GM11168 (cell line): ENCODE measurements at regions not wholly inside any gene's neighbourhood (a gene's known extent, or its start where the extent isn't known, plus 50 kb on each side); places are given as distances from the start of the nearest gene placed in this dataset.
"Not testable (repeated sequence)": the region's sequence is repeated elsewhere in the genome, so short reads cannot be mapped to it uniquely, and the experiment has no call there.

Source experiments
- in situ Hi-C: fragments of 300-500 bp; cut with MboI; formaldehyde crosslinking; loops from one replicate; pipeline ENCODE4 v1.12.0; 2022; ENCODE audit warnings: low sequenced_read_pairs; ENCODE audit not compliant: unreplicated experiment

DNA sequence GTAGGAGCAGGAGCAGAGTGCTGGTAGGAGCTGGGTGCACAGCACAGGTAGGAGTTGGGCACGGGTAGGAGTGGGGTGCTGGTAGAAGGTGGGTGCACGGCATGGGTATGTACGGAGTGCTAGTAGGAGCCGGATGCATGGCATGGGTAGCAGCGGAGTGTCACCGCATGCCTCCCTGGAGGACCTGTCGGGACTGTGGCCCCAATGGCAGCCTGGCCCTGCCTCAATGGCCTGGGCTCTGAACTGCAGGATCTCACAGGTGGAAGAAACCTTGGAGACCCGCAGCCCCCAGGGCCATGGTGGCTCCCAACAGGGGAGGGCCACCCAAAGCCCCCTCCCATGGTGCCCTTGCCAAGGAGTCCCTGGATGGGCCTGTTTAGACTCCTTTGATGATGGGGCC lies 1146.0 kb downstream of the UQCRFS1 start:
- in situ Hi-C loops = no loop called here

DNA sequence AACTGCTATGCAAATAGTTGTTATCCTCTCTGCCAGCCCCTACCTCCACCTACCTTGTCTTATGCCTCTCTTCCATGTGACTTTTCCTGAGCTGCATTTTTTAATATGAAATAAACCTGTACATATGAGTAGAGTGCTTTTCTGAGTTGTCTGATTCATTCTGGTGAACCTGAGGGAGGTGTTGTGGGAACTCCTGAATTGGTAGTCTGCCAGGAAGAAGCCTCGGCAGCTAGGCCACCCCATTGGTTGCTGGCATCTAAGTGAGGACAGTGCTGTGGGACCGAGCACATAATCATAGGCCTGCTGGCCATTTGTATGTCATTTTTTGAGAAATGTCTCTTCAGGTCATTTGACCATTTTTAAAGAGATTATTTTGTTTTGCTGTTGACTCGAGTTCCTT lies 1146.8 kb downstream of the UQCRFS1 start:
- in situ Hi-C loops = no loop called here

GRCh38 chr19:28065026-28065425 lies 1147.9 kb downstream of the UQCRFS1 start:
- in situ Hi-C loops = no loop called here

DNA sequence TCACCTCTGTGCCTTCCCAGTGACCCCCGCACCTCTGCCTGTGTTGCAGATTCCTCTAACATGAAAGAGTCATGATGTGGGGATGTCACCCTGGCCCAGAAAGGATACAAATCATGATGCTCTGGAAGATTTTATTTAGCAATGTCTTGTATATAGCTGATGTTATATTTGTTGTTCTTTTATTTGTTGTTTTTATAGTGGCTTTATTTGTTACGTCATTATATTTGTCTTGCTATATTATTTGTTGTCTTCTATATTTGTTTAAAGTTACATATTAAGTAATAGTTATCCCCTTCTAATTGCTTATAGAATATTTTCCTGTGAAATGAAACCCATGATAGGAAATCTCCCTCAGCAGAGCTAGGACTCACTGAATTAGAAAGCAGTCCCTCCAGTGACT lies 1149.2 kb downstream of the UQCRFS1 start:
- in situ Hi-C loops = no loop called here

DNA sequence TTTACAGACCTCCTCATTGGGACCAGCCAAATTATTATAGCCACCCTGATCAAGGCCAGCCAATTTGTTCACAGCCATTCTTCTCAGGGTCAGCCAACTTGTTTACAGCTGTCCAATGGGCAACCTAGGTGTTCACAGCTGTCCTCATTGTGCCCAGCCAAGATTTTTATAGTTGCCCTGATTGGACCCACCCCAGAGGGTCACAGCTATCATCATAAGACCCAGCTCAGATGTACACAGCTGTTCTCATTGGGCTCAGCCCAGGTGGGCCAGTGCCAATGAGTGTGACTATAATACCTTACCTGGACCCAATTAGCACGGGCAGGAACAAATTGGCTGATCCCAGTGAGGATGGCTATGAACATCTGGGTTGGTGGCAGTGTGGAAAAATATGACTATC lies 1151.8 kb downstream of the UQCRFS1 start:
- in situ Hi-C loops = no loop called here

DNA sequence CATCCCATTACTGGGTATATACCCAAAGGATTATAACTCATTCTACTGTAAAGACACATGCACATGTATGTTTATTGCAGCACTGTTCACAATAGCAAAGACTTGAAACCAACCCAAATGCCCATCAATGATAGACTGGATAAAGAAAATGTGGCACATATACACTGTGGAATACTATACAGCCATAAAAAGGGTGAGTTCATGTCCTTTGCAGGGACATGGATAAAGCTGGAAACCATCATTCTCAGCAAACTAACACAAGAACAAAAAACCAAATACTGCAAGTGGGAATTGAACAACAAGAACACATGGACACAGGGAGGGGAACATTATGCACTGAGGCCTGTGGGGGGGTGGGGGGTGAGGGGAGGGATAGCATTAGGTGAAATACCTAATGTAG lies 1155.9 kb downstream of the UQCRFS1 start:
- in situ Hi-C loops = not testable (repeated sequence)

DNA sequence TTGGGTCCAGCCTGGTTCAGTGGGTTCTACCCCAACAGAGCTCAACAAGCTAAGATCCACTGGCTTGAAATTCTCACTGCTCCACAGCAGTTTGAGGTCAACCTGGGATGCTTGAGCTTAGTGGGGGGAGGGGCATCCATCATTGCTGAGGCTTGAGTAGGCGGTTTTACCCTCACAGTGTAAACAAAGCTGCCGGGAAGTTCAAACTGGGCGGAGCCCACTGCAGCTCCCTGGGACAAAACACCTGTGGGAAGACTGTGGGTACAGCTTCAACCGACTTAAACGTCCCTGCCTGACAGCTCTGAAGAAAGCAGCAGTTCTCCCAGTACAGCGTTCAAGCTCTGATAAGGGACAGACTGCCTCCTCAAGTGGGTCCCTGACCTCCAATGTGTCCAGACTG lies 1161.9 kb downstream of the UQCRFS1 start:
- in situ Hi-C loops = loop anchor here (5.0 kb wide), 1 partner anchor 71 kb away; no protein-coding TSS in a partner anchor

- in situ Hi-C loops = loop anchor here (5.0 kb wide), 1 partner anchor 72 kb away; no protein-coding TSS in a partner anchor
These were observed 1163.1 kb downstream of the UQCRFS1 start for GRCh38 chr19:28049875-28050274.

GRCh38 chr19:28046932-28047331 lies 1166.0 kb downstream of the UQCRFS1 start:
- in situ Hi-C loops = no loop called here

- in situ Hi-C loops = no loop called here
These were observed 1167.3 kb downstream of the UQCRFS1 start for GRCh38 chr19:28045621-28046020.

GRCh38 chr19:28044477-28044876 lies 1168.5 kb downstream of the UQCRFS1 start:
- in situ Hi-C loops = no loop called here

DNA sequence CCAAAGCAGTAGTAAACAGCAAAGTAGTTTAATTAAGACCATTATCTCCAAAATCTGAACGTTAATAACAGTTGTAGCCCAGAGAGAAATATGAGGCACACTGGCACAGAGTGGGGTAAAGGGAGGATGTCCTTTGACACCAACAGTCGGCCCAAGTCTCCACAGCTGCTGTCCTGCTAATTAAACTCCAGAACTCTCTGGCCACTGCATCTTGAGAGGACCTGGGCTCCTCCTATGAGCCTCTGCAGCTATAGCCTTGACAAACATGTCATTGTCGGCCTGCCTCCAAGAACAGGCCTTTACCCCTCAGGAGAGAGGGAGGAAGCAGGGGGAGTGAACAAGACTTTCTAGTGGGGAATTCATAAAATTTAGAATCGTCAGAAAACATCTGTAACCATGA lies 1170.4 kb downstream of the UQCRFS1 start:
- in situ Hi-C loops = no loop called here

DNA sequence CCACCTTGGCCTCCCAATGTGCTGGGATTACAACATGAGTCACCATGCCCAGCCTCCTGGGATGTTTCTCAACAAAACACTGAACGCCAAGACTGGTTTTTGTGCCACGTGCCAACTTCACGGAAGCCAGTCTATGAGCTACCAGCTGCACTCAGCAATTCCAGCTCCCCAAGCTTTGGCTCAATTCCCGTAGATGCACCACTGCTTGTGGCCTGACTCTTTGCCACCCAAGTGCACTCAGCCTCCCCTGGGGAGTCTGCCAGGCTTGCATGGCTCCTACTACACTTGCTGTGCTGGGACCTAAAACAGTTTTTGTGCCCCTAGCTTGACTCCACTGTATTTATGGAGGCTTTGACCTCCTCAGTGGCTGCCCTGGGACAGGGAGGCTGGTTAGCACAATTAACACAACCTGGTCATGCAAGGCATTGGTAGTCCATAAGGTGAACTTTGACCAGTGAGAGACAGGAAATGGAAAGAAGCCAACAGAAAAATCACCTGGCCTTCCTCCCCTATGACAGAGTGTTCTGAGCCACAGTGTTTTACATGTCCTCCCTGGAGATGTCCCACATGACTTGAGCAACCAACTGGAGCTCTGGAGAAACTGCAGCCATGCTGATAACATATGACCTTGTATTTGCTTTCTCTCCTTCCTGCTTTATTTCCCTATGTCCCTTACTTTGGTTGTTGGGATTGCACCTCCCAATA lies 1173.1 kb downstream of the UQCRFS1 start:
- in situ Hi-C loops = no loop called here

DNA sequence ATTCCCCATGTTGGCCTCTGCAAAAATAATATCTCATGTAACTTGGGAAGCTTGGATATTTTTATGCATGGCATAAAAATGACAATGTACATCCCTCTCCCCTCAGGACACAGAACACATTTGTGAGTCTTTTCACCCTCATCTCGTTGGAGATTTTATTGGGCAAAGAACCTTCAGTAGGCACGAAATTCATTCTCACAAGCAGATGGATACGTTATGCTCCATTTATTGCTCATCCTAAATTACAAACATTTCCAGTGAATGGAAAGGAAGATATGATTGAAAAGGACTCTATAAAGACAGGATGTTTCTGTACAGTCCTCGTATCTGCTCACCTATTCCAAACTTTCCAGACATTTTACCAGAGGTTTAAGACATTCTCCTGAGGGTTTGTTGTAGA lies 1175.8 kb downstream of the UQCRFS1 start:
- in situ Hi-C loops = no loop called here

GRCh38 chr19:28036486-28036885 lies 1176.5 kb downstream of the UQCRFS1 start:
- in situ Hi-C loops = no loop called here

DNA sequence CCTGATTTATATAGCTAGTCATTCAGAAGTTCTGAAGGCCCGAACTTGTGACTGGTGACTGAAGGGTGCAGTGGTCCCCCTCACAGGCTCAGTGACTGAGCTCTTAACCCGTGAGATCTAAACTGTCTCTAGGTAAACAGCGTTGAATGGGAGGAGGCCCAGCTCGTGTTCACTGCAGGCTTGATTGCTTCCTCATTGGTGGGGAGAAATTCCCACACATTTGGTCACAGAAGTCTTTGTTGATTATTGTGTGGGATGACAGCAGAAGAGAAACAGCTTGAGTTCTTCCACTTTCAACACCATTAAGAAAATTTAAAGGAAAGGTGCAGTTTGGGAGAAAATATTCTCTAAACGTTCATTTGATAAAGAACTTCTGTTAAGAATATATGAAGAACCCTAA lies 1178.0 kb downstream of the UQCRFS1 start:
- in situ Hi-C loops = no loop called here

- in situ Hi-C loops = no loop called here
These were observed 1184.0 kb downstream of the UQCRFS1 start for GRCh38 chr19:28028881-28029444.

DNA sequence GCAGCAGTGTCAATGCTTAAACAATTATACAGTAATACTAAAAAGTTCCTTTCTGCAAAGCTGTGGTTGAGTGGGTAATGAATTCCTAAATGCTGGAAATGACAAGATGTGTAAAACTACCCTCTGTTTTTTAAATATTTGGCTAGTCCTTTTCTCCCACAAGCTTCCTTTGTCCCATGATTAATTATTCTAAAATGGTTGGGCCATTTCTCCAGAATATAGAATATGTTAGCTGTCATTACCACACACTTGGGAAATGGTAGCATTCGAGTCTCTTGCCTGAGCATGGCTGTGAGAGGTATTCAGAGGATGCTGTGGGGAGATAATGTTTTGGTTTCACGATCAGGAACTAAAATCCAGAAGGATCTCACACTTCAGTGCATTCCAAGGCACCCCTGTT lies 1185.8 kb downstream of the UQCRFS1 start:
- in situ Hi-C loops = no loop called here

GRCh38 chr19:28026636-28027035 lies 1186.3 kb downstream of the UQCRFS1 start:
- in situ Hi-C loops = no loop called here

DNA sequence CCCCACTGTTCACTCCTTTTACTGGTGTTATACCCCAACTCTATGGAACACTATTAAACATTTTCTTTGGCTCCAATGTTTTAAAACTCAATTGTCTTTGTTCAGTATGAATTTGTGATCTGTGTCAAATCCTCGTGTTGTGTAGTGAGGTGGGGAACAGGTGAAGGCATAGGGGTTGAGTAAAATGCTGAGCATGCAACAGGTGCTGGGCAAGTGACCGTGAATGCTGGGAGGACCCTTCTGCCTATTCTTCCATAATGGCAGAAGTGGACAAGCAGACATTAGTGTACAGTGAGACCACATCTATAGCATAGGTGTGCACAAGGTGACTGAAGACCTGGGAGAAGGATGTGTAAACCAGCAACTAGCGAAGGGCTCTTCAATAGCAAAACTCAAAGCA lies 1188.0 kb downstream of the UQCRFS1 start:
- in situ Hi-C loops = no loop called here

DNA sequence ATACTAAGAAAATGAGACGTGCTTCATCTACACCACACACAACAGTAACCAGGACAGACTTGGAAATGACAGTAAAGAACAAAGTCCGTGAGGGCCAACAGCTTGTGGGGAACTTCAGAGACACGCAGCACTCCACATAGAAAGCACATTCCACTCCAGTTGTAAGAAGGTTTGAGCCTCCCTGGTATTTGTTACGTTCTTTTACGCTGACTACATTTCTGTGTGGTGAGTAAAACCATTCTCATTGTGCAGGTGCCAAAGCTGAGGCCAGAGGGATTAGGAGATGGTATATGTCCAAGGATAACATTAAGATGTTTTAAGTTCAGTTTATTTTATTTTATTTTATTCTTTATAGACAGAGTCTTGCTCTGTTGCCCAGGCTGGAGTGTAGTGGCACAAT lies 1189.9 kb downstream of the UQCRFS1 start:
- in situ Hi-C loops = no loop called here

- in situ Hi-C loops = no loop called here
These were observed 1190.4 kb downstream of the UQCRFS1 start for GRCh38 chr19:28022506-28022905.
